GM12891 (cell line): ENCODE measurements at regions not wholly inside any gene's neighbourhood (a gene's known extent, or its start where the extent isn't known, plus 50 kb on each side); places are given as distances from the start of the nearest gene placed in this dataset.

Experiments used
- PAX5 ChIP-seq: IDR thresholded peaks from 2 replicates; pipeline ENCODE4 v1.6.1; 2011; ENCODE audit warnings: low read length, moderate library complexity, mild to moderate bottlenecking; ENCODE audit not compliant: insufficient read depth, severe bottlenecking
- POLR2A ChIP-seq: IDR thresholded peaks from 2 replicates; pipeline ENCODE4 v1.6.1; 2011; ENCODE audit warnings: low read depth, low read length, control low read depth
- POLR2AphosphoS5 ChIP-seq: IDR thresholded peaks from 2 replicates; pipeline ENCODE4 v1.6.1; 2011; ENCODE audit warnings: low read depth, low read length, control low read depth

DNA sequence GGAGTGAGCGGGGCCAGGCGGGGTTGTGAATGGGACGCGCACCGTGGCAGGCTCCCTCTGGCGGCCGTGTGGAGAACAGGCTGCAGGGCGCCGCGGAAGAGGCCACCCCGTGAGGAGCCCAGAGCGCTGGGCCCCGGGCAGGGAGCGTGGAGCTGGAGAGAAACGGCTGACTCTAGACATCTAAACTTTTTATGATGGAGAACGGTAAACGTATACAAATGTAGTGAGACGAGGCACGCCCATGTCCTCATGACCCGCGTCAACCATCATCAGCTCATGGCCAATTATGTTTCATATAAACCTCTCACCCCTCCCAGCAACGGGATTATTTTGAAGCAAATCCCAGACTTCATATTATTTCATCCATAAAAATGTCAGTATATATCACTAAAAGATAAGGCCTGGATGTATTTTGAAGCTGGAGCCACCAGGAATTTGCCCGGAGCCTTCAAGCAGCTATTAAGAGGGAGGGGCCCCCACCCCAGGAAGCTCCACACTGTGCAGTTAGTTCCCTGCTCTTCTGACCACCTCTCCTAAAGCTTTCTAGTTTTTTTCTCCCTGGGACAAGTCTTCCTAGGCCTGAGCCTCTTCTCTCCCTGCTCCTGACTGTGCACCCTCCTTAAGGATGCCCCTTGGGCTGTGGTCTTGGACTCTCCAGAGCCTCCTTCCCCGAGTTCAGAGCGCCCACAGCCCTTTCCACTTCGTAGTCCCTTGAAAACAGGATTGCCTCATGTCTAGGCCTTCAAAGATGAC, 149.5 kb downstream of the SMAD6 start:
- no peak for TF ChIP-seq POLR2A
- no peak for TF ChIP-seq POLR2AphosphoS5
- TF ChIP-seq PAX5: no peak
